ENCODE measurements at regions not wholly inside any gene's neighbourhood (a gene's known extent, or its start where the extent isn't known, plus 50 kb on each side); places are given as distances from the start of the nearest gene placed in this dataset.

GRCh38 chr2:65952966-65953761 is 481.8 kb upstream of the MEIS1 start:
- no peak for TF ChIP-seq CTCF (IDR thresholded peaks at IDR 0.05)
- TF ChIP-seq POLR2A (IDR thresholded peaks at IDR 0.05), result no peak
